22Rv1 (cell line): ENCODE measurements at regions not wholly inside any gene's neighbourhood (a gene's known extent, or its start where the extent isn't known, plus 50 kb on each side); places are given as distances from the start of the nearest gene placed in this dataset.
"Not testable (repeated sequence)": the region's sequence is repeated elsewhere in the genome, so short reads cannot be mapped to it uniquely, and the experiment has no call there.

Source experiments
- H3K27ac ChIP-seq: fragments of 450-650 bp; 2 replicates; pipeline ENCODE4 v1.5.1; 2017
- ZFX ChIP-seq: fragments of 450-650 bp; IDR thresholded peaks from 2 replicates; pipeline ENCODE4 v1.6.1; 2017; ENCODE audit warnings: antibody characterized with exemption, borderline replicate concordance
- TF ChIP-seq, protein P1 (sequence below): fragments of 450-650 bp; IDR thresholded peaks from 2 replicates; pipeline ENCODE4 v1.5.1; 2017; ENCODE audit warnings: mild to moderate bottlenecking

DNA sequence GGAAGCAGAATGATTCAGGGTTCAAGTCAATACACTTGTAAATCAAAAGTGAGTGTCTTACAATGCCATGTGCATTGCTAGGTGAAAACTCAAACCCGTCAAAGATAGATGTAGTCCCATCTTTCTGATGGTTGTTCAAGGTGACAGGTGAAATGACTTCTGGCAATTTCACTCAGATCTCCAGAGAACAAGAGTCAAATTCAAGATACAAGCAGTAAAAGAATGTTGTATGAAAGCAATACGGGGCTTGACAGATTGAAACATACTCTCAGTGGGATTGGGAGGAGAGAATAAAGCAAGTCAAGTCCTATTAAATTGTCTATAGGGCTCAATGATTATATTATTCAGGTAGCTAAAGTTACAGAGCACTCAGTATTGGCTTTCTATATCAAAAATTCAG, 105.1 kb upstream of the ANXA10 start:
- TF ChIP-seq ZFX, result no peak
- TF ChIP-seq, protein P1, sequence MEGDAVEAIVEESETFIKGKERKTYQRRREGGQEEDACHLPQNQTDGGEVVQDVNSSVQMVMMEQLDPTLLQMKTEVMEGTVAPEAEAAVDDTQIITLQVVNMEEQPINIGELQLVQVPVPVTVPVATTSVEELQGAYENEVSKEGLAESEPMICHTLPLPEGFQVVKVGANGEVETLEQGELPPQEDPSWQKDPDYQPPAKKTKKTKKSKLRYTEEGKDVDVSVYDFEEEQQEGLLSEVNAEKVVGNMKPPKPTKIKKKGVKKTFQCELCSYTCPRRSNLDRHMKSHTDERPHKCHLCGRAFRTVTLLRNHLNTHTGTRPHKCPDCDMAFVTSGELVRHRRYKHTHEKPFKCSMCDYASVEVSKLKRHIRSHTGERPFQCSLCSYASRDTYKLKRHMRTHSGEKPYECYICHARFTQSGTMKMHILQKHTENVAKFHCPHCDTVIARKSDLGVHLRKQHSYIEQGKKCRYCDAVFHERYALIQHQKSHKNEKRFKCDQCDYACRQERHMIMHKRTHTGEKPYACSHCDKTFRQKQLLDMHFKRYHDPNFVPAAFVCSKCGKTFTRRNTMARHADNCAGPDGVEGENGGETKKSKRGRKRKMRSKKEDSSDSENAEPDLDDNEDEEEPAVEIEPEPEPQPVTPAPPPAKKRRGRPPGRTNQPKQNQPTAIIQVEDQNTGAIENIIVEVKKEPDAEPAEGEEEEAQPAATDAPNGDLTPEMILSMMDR, result no peak
- H3K27ac ChIP-seq, result no peak overlapping the region

DNA sequence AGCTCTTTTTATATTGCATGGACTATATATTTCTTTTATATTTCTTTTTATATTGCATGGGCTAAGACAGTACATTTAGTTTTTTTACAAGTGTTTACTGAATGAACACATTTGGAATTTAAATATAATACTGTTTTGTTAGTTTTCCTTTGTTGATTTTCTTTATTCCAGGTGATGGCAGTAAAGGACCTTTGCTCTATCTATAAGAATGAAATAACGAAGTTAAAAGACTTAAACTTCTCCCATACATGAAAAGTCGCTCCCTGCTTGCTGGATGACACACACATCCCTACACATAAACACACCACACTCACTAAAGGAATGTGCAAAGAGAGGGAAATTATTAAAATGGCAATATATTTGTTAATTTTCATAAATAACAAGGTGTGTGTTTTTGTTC, 102.5 kb upstream of the ANXA10 start:
- TF ChIP-seq, protein P1, result peak; percentile 34; the same call in 1 of the 2 replicates
- no peak for TF ChIP-seq ZFX
- H3K27ac ChIP-seq, result no peak overlapping the region

DNA sequence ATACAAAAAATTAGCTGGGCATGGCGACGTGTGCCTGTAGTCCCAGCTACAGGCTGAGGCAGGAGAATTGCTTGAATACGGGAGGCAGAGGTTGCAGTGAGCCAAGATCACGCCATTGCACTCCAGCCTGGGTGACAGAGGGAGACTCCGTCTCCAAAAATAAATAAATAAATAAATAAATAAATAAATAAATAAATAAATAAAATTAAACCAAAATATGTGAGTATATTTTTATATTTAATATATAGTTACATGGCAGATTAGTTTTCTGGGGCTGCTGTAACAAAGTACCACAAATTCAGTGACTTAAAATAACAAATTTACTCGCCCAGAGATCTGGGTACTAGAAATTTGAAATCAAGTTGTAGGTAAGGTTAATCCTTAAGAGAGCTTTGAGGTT, 84.2 kb upstream of the ANXA10 start:
- H3K27ac ChIP-seq, result not testable (repeated sequence)

DNA sequence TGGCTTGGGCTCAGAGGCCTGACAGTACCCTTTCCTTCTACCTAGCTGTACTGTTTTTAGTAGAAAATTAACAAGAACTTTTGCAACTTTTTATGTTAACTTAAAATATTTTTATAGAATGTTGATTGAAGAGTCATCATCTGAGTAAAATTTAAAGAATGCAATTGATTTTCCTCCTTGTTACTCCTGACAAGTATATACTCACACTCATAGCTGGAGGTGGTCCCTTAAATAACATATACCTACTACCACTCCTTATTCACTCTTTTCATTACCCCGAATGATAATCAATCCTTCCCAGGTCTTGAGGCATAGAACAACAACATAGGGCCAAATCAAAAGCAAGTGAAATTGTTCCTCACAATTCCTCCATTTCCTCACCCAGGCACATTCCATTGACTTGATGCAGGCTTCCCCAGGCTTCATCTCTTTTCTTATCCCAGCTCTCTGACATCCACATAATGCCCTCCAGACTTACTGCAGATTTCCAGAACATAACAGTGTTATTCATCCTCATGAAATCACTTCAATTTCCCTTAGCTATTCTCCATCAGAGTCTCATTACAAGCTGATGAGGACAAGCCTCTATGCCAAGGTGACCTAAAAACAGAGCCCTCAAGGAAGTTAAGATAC, 73.2 kb upstream of the ANXA10 start:
- TF ChIP-seq, protein P1, result no peak
- TF ChIP-seq ZFX, result no peak
- H3K27ac ChIP-seq, result no peak overlapping the region

DNA sequence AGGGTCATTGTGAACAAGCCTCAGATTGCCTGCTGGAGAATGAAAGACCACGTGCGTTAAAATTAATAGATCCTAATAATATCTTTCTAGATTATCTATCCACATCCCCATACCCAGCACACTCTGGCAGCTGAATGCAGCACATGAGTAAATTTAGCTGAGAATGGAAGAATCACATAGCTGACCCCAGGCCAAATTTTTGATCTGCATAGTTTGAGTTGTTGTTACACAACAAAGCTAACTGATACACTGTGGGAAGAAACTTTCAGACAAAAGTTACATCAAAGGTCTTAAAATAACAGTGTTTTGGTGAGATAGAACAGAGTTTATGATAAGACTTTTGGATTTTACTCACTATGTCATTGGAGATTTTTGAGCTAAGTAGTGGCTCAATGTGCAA, 72.4 kb upstream of the ANXA10 start:
- no peak overlapping the region for H3K27ac ChIP-seq
- TF ChIP-seq, protein P1, result no peak
- TF ChIP-seq ZFX, result no peak

DNA sequence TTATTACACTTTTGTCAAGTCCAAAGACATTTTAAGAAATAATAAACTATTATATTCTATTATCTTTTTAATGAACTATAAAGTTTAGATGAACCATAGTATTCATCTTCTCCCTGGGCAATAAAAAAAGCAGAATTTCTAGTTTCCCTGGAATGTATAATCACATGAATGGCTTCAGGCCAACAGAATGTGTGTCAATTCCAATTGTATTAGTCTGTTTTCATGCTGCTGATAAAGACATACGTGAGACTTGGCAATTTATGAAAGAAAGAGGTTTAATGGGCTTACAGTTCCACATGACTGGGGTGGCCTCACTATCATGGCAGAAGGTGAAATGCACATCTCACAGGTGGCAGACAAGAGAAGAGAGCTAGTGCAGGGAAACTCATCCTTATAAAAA, 70.7 kb upstream of the ANXA10 start:
- no peak overlapping the region for H3K27ac ChIP-seq
- no peak for TF ChIP-seq ZFX
- TF ChIP-seq, protein P1, result no peak

DNA sequence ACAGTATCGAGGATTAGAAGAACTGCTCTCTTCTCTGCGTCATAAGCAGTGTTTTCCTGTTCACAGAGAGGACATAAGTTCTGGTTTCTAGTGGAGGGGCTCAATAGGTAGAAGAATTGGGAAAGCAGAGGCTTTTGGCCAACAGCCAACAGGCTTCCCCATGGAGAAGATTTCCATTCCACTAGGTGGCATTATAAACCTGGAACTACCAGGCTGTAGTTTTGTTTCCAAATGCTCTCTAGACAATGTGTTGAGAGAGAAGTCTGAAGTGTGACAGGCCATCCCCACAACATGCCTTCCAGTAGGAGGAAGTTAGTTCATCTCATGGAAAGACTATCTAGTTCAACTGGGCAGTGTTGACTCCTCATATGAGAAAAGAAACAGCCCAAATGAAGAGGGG, 63.8 kb upstream of the ANXA10 start:
- H3K27ac ChIP-seq, result no peak overlapping the region
- no peak for TF ChIP-seq ZFX
- TF ChIP-seq, protein P1, result peak; percentile 43

DNA sequence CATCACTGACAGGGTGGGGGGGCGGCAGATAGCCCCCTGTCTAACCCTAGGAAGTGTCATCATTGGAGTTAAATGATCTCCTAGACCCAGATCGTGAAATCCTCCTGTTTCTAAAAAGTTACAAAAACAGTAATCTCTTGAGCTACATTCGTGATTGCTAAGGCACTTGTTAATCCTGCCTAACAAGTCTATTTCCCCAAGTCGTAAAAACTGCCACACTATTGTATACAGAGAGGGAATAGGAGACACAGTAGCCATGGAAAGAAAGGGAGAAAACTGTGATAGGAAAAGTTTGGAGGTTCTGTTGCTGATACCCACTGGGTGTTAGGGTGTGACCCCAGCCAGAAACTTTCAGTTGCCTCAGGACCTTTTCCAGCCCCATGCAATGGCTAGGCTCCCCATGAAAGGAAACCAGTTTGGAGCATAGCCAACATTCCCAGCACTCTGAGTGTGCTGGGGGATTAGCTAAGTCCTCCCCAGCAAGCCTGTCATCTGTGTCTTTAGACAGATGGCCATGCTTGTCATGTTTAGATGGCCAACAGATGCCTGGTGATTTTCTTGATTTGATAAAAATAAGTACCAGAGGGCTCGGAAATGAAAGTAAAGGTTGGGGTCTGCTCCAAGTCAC, 63.3 kb upstream of the ANXA10 start:
- TF ChIP-seq, protein P1, result no peak
- no peak for TF ChIP-seq ZFX
- no peak overlapping the region for H3K27ac ChIP-seq
